Ishikawa (cell line): ENCODE measurements at regions not wholly inside any gene's neighbourhood (a gene's known extent, or its start where the extent isn't known, plus 50 kb on each side); places are given as distances from the start of the nearest gene placed in this dataset.

ENCODE experiments used
- EGR1 ChIP-seq: IDR thresholded peaks from 2 replicates; pipeline ENCODE4 v1.6.1; 2012
- EP300 ChIP-seq: IDR thresholded peaks from 2 replicates; pipeline ENCODE4 v1.6.1; 2012; ENCODE audit warnings: borderline replicate concordance
- FOXM1 ChIP-seq: IDR thresholded peaks from 2 replicates; pipeline ENCODE4 v1.6.1; 2012; ENCODE audit warnings: low read depth, borderline replicate concordance
- TCF12 ChIP-seq: IDR thresholded peaks from 2 replicates; pipeline ENCODE4 v1.6.1; 2012; ENCODE audit warnings: low read depth
- YY1 ChIP-seq: IDR thresholded peaks from 2 replicates; pipeline ENCODE4 v1.6.1; 2012; ENCODE audit warnings: low read depth
- TF ChIP-seq, protein P1 (sequence below): IDR thresholded peaks from 2 replicates; pipeline ENCODE4 v1.6.1; 2012; ENCODE audit warnings: low read depth, mild to moderate bottlenecking

DNA sequence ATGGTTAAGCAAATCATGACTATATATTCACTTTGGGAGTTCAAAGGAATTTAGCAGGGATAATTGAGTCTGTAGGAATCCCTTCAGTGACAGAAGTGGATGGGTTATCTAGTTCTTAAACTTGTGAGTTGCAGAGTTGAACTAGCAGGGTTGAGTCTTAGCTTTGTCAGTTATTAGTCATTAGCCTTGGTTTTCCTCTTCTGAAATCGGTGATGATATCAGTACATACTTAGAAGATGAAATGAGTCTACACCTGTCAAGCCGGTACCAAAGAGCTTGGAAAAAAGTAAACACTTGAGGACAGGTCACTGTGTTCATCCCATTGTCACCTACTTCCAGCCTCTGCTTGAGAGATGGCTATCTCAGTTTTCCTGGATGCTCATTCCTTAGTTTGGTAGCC lies 73.5 kb downstream of the BUB3 start:
- no peak for TF ChIP-seq YY1
- TF ChIP-seq, protein P1, sequence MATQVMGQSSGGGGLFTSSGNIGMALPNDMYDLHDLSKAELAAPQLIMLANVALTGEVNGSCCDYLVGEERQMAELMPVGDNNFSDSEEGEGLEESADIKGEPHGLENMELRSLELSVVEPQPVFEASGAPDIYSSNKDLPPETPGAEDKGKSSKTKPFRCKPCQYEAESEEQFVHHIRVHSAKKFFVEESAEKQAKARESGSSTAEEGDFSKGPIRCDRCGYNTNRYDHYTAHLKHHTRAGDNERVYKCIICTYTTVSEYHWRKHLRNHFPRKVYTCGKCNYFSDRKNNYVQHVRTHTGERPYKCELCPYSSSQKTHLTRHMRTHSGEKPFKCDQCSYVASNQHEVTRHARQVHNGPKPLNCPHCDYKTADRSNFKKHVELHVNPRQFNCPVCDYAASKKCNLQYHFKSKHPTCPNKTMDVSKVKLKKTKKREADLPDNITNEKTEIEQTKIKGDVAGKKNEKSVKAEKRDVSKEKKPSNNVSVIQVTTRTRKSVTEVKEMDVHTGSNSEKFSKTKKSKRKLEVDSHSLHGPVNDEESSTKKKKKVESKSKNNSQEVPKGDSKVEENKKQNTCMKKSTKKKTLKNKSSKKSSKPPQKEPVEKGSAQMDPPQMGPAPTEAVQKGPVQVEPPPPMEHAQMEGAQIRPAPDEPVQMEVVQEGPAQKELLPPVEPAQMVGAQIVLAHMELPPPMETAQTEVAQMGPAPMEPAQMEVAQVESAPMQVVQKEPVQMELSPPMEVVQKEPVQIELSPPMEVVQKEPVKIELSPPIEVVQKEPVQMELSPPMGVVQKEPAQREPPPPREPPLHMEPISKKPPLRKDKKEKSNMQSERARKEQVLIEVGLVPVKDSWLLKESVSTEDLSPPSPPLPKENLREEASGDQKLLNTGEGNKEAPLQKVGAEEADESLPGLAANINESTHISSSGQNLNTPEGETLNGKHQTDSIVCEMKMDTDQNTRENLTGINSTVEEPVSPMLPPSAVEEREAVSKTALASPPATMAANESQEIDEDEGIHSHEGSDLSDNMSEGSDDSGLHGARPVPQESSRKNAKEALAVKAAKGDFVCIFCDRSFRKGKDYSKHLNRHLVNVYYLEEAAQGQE, result no peak
- TF ChIP-seq FOXM1, result no peak
- TF ChIP-seq TCF12, result no peak
- TF ChIP-seq EP300, result no peak
- TF ChIP-seq EGR1, result no peak
